LoVo (cell line): ENCODE measurements at regions not wholly inside any gene's neighbourhood (a gene's known extent, or its start where the extent isn't known, plus 50 kb on each side); places are given as distances from the start of the nearest gene placed in this dataset.

Experiments used
- DNase-seq: peaks from one replicate; pipeline ENCODE4 v3.0.0-alpha.2; 2016; ENCODE audit warnings: low spot score

GRCh38 chr1:83725735-83726360 lies 273.1 kb downstream of the TTLL7 start:
- no peak for DNase-seq

- no peak for DNase-seq
These were observed 280.6 kb downstream of the TTLL7 start for GRCh38 chr1:83718338-83718737.

GRCh38 chr1:83717785-83718184 lies 281.1 kb downstream of the TTLL7 start:
- DNase-seq = no peak

GRCh38 chr1:83716641-83717040 lies 282.3 kb downstream of the TTLL7 start:
- DNase-seq = no peak

GRCh38 chr1:83715550-83715949 lies 283.4 kb downstream of the TTLL7 start:
- DNase-seq = no peak

- DNase-seq = no peak
These were observed 289.3 kb downstream of the TTLL7 start for GRCh38 chr1:83709662-83710061.

- DNase-seq = no peak
These were observed 292.5 kb downstream of the TTLL7 start for GRCh38 chr1:83706354-83706938.

GRCh38 chr1:83705091-83705490 lies 293.8 kb downstream of the TTLL7 start:
- DNase-seq = no peak

GRCh38 chr1:83704350-83704749 lies 294.6 kb downstream of the TTLL7 start:
- DNase-seq = no peak

- DNase-seq = no peak
These were observed 296.6 kb downstream of the TTLL7 start for GRCh38 chr1:83702356-83702755.

- DNase-seq = no peak
These were observed 297.6 kb downstream of the TTLL7 start for GRCh38 chr1:83701355-83701754.

GRCh38 chr1:83698644-83699043 lies 300.3 kb downstream of the TTLL7 start:
- DNase-seq = no peak

GRCh38 chr1:83697961-83698360 lies 301.0 kb downstream of the TTLL7 start:
- no peak for DNase-seq

- no peak for DNase-seq
These were observed 301.7 kb downstream of the TTLL7 start for GRCh38 chr1:83697220-83697619.

- DNase-seq = no peak
These were observed 304.5 kb downstream of the TTLL7 start for GRCh38 chr1:83694449-83694848.

- no peak for DNase-seq
These were observed 305.4 kb downstream of the TTLL7 start for GRCh38 chr1:83693427-83694126.

- no peak for DNase-seq
These were observed 306.2 kb downstream of the TTLL7 start for GRCh38 chr1:83692524-83693381.

GRCh38 chr1:83691953-83692500 lies 306.9 kb downstream of the TTLL7 start:
- no peak for DNase-seq

GRCh38 chr1:83689921-83690868 lies 308.7 kb downstream of the TTLL7 start:
- no peak for DNase-seq

GRCh38 chr1:83682132-83682531 lies 316.8 kb downstream of the TTLL7 start:
- no peak for DNase-seq

- no peak for DNase-seq
These were observed 322.8 kb downstream of the TTLL7 start for GRCh38 chr1:83676106-83676505.
